Heart left ventricle (tissue), 13 donors: ENCODE measurements at regions not wholly inside any gene's neighbourhood (a gene's known extent, or its start where the extent isn't known, plus 50 kb on each side); places are given as distances from the start of the nearest gene placed in this dataset.

Experiments used
- POLR2A ChIP-seq, 2 donors: fragments of 450-650 bp; IDR thresholded peaks; one replicate each; pipeline ENCODE4 v1.6.1; 2017; ENCODE audit warnings: antibody characterized with exemption in 2 of 2, mild to moderate bottlenecking in 2 of 2, moderate library complexity in 2 of 2
- TF ChIP-seq, protein P1 (sequence below), 12 donors: fragments of 200-600 bp; sonication (generic) in 4 of 12; IDR thresholded peaks; one replicate each; pipeline versions ENCODE4 v1.5.0 to v1.8.0; 2018 to 2022; ENCODE audit warnings: antibody characterized with exemption in 12 of 12, mild to moderate bottlenecking in 5 of 12
- donor health status: ischemic (EF 13 %, LVEDD 7.1; RV severe dilation, severe dysfunction).
- donor health status: DM: no; HTN: yes; CAD: no.
- donor health status: DM: no; HTN: no; CAD: no.
- donor health status: ischemic (EF 25% LVEDD 6.9; RV normal size, moderate dysfunction).
- donor health status: ischemic (EF 25% LVEDD 5.7; RV mildly dilated, moderate dysfunction).
- donor health status: ischemic (EF 35%, LVEDD 5.7; RV mildly dilated, moderate dysfunction).
- donor health status: nonischemic (EF 11% LVEDD 7.7; RV severe dilation, severe dysfunction).
- donor health status: DM: yes; HTN: yes; CAD: no.
- donor health status: PGD.
- donor health status: ischemic (EF 29% LVEDD 5.4; RV normal size, mild dysfunction).
- donor health status: nonischemic (EF 23%, LVEDD 6.1; RV moderate dilation, normal function).

DNA sequence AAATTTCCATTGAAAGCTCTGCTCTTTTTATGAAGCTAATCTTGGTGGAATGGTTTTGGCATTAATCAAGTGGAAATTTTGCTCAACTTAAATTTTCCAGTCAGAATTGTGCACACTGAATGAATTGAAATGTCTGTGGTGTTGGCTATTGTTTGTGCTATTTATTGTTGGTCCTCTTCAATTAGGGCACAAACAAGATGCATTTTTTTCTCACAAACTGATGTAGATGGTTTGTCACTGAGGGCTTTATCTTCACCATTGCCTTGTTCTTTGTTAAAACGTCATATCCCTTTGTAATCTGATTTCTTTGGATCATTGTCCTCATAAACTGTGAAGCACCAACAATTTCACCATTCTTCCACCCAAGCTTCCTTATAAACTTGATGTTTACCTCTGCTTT, 152.1 kb upstream of the RHOBTB1 start:
- TF ChIP-seq, protein P1, sequence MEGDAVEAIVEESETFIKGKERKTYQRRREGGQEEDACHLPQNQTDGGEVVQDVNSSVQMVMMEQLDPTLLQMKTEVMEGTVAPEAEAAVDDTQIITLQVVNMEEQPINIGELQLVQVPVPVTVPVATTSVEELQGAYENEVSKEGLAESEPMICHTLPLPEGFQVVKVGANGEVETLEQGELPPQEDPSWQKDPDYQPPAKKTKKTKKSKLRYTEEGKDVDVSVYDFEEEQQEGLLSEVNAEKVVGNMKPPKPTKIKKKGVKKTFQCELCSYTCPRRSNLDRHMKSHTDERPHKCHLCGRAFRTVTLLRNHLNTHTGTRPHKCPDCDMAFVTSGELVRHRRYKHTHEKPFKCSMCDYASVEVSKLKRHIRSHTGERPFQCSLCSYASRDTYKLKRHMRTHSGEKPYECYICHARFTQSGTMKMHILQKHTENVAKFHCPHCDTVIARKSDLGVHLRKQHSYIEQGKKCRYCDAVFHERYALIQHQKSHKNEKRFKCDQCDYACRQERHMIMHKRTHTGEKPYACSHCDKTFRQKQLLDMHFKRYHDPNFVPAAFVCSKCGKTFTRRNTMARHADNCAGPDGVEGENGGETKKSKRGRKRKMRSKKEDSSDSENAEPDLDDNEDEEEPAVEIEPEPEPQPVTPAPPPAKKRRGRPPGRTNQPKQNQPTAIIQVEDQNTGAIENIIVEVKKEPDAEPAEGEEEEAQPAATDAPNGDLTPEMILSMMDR (IDR thresholded peaks at IDR 0.05), result no peak
- TF ChIP-seq POLR2A (IDR thresholded peaks at IDR 0.05), result no peak
